ENCODE measurements at regions not wholly inside any gene's neighbourhood (a gene's known extent, or its start where the extent isn't known, plus 50 kb on each side); places are given as distances from the start of the nearest gene placed in this dataset.

DNA sequence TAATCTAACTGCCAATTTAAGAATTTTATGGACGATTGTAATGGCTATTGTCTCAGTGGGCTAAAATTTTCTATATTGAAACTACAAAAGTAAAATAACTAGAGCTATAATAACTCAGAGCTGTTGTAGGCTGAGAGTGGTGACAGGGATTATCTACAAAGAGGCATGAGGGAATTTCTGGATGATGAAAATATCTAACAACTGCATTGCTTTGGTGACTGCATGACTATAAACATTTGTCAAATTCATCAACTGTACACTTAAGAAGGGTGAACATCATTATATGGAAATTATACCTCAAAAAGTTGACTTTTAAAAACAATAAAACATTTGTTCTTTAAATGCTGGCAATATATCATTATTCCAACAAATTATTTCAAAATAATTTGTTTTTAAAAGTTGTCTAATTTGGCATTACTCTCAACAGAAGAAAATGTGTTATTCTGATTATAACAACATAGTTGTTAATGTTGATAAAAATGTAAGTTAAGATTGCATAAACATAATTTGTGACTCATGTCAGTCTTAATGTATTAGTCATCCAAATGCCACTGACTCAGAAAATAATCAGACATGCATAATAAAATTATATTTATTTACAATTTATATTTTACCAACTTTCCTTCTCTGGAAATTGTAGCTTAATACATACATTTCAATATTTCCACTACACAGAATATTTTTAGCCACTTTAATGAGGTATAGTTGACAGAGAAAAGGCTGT, 865.1 kb upstream of the VRK2 start:
- H3K9me3 ChIP-seq (ENCODE audit: low read length) = no peaks in the 10 kb centered on the region
- H3K36me3 ChIP-seq (ENCODE audit: insufficient read depth, low read length) = no peaks in the 10 kb centered on the region
- Mint-ChIP-seq H3K9me3 (peaks cover 7 to 25% (median 12%) of the 10 kb centered on the region in 5 donors), H3K27ac (no peak overlapping the region), H3K27me3 (no peaks in the 10 kb centered on the region), H3K4me1 (no peaks in the 10 kb centered on the region), H3K4me3 (no peak overlapping the region), H3K36me3 (no peaks in the 10 kb centered on the region)
- no peak overlapping the region for H3K27ac ChIP-seq (ENCODE audit: low read depth, low read length)
- no peaks in the 10 kb centered on the region for H3K4me1 ChIP-seq (ENCODE audit: insufficient read depth, low read length)
- ChIA-PET CTCF (no interaction called here), POLR2A (no interaction called here)
- H3K27me3 ChIP-seq (ENCODE audit: insufficient read depth, low read length, poor library complexity, severe bottlenecking) = no peaks in the 10 kb centered on the region
- H3K4me3 ChIP-seq (ENCODE audit: low read length) = no peak overlapping the region
- DNase-seq = no peak

DNA sequence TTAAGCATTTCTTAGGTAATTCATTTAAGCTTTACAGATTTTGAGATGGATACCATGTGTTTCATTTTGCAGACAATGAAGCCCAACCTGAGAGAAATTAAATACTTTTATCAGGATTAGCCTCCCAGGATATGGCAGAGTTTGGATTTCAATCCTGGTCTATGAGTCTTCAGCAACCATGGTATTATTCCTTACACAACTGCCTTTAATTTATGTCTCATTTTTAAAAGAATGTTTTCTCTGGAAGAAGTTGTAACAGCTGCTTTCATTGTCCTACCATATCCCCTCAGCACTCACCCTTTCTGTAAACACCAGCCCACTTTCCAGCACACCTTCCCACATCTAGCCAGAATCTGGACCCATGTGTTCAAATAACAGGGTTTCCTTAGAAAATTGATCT, 863.7 kb upstream of the VRK2 start:
- Mint-ChIP-seq H3K4me3 (no peak overlapping the region), H3K27ac (no peak overlapping the region), H3K36me3 (no peaks in the 10 kb centered on the region), H3K27me3 (no peaks in the 10 kb centered on the region), H3K4me1 (no peaks in the 10 kb centered on the region), H3K9me3 (peaks cover 7 to 21% (median 10%) of the 10 kb centered on the region in 5 donors)
- Histone ChIP-seq H3K27ac (ENCODE audit: low read depth, low read length) (no peak overlapping the region), H3K27me3 (ENCODE audit: insufficient read depth, low read length, poor library complexity, severe bottlenecking) (no peaks in the 10 kb centered on the region), H3K36me3 (ENCODE audit: insufficient read depth, low read length) (no peaks in the 10 kb centered on the region), H3K4me1 (ENCODE audit: insufficient read depth, low read length) (no peaks in the 10 kb centered on the region), H3K4me3 (ENCODE audit: low read length) (no peak overlapping the region), H3K9me3 (ENCODE audit: low read length) (no peaks in the 10 kb centered on the region)
- ChIA-PET CTCF (no interaction called here), POLR2A (no interaction called here)
- DNase-seq = no peak

GRCh38 chr2:57185568-57185967, 861.0 kb upstream of the VRK2 start:
- no peak overlapping the region for H3K27ac Mint-ChIP-seq
- Histone ChIP-seq H3K36me3 (ENCODE audit: insufficient read depth, low read length) (no peaks in the 10 kb centered on the region), H3K9me3 (ENCODE audit: low read length) (no peaks in the 10 kb centered on the region), H3K4me3 (ENCODE audit: low read length) (no peak overlapping the region), H3K27me3 (ENCODE audit: insufficient read depth, low read length, poor library complexity, severe bottlenecking) (no peaks in the 10 kb centered on the region), H3K4me1 (ENCODE audit: insufficient read depth, low read length) (no peaks in the 10 kb centered on the region), H3K27ac (ENCODE audit: low read depth, low read length) (no peak overlapping the region)
- H3K36me3 Mint-ChIP-seq = no peaks in the 10 kb centered on the region
- H3K4me3 Mint-ChIP-seq = no peak overlapping the region
- H3K4me1 Mint-ChIP-seq = no peaks in the 10 kb centered on the region
- H3K27me3 Mint-ChIP-seq = no peaks in the 10 kb centered on the region
- POLR2A ChIA-PET = no interaction called here
- H3K9me3 Mint-ChIP-seq = peaks cover 2 to 23% (median 5%) of the 10 kb centered on the region in 5 donors
- CTCF ChIA-PET = no interaction called here
- no peak for DNase-seq

- Mint-ChIP-seq H3K27me3 (no peaks in the 10 kb centered on the region), H3K27ac (no peak overlapping the region), H3K4me1 (no peaks in the 10 kb centered on the region), H3K9me3 (peaks cover 0 to 27% (median 7%) of the 10 kb centered on the region in 5 donors), H3K4me3 (no peak overlapping the region), H3K36me3 (no peaks in the 10 kb centered on the region)
- ChIA-PET CTCF (no interaction called here), POLR2A (no interaction called here)
- no peaks in the 10 kb centered on the region for H3K9me3 ChIP-seq (ENCODE audit: low read length)
- no peak overlapping the region for H3K27ac ChIP-seq (ENCODE audit: low read depth, low read length)
- no peaks in the 10 kb centered on the region for H3K4me1 ChIP-seq (ENCODE audit: insufficient read depth, low read length)
- H3K4me3 ChIP-seq (ENCODE audit: low read length) = no peak overlapping the region
- H3K27me3 ChIP-seq (ENCODE audit: insufficient read depth, low read length, poor library complexity, severe bottlenecking) = no peaks in the 10 kb centered on the region
- no peaks in the 10 kb centered on the region for H3K36me3 ChIP-seq (ENCODE audit: insufficient read depth, low read length)
- DNase-seq = no peak
Measured at GRCh38 chr2:57190007-57190406, 856.6 kb upstream of the VRK2 start.

- Mint-ChIP-seq H3K4me3 (no peak overlapping the region), H3K27me3 (no peaks in the 10 kb centered on the region), H3K36me3 (no peaks in the 10 kb centered on the region), H3K4me1 (no peaks in the 10 kb centered on the region), H3K27ac (no peak overlapping the region), H3K9me3 (peaks cover 12 to 41% (median 23%) of the 10 kb centered on the region in 5 donors)
- Histone ChIP-seq H3K4me1 (ENCODE audit: insufficient read depth, low read length) (no peaks in the 10 kb centered on the region), H3K27me3 (ENCODE audit: insufficient read depth, low read length, poor library complexity, severe bottlenecking) (no peaks in the 10 kb centered on the region), H3K27ac (ENCODE audit: low read depth, low read length) (no peak overlapping the region), H3K4me3 (ENCODE audit: low read length) (no peak overlapping the region), H3K9me3 (ENCODE audit: low read length) (no peaks in the 10 kb centered on the region), H3K36me3 (ENCODE audit: insufficient read depth, low read length) (no peaks in the 10 kb centered on the region)
- POLR2A ChIA-PET = no interaction called here
- DNase-seq = no peak
- CTCF ChIA-PET = no interaction called here
Measured at GRCh38 chr2:57199663-57200062, 846.9 kb upstream of the VRK2 start.

GRCh38 chr2:57204364-57204763, 842.2 kb upstream of the VRK2 start:
- H3K27ac ChIP-seq (ENCODE audit: low read depth, low read length) = no peak overlapping the region
- no peaks in the 10 kb centered on the region for H3K36me3 Mint-ChIP-seq
- no peaks in the 10 kb centered on the region for H3K27me3 Mint-ChIP-seq
- H3K27ac Mint-ChIP-seq = no peak overlapping the region
- H3K4me1 ChIP-seq (ENCODE audit: insufficient read depth, low read length) = no peaks in the 10 kb centered on the region
- peaks cover 2 to 26% (median 9%) of the 10 kb centered on the region in 5 donors for H3K9me3 Mint-ChIP-seq
- no peaks in the 10 kb centered on the region for H3K27me3 ChIP-seq (ENCODE audit: insufficient read depth, low read length, poor library complexity, severe bottlenecking)
- ChIA-PET POLR2A (no interaction called here), CTCF (no interaction called here)
- H3K9me3 ChIP-seq (ENCODE audit: low read length) = no peaks in the 10 kb centered on the region
- H3K4me1 Mint-ChIP-seq = no peaks in the 10 kb centered on the region
- H3K4me3 ChIP-seq (ENCODE audit: low read length) = no peak overlapping the region
- no peaks in the 10 kb centered on the region for H3K36me3 ChIP-seq (ENCODE audit: insufficient read depth, low read length)
- no peak overlapping the region for H3K4me3 Mint-ChIP-seq
- DNase-seq = no peak

DNA sequence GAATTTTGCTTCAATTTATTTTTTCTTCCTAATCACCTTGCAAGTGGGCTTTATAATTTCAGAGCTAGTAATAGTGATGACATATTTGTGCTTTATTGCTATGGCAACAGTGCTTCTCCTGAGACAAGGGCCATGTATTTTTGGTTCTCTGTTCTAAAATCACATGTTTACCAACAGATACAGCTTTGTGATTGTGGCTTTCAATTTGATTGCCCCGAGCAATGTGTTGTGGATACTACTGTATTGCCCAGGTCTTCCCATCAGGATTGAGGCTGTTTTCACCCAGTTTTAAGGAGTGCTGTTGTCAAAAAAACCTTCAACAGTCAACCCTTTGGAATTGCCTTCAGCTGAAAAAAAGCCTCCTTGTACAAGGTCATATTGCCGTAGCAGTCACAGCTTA, 841.4 kb upstream of the VRK2 start:
- no peaks in the 10 kb centered on the region for H3K27me3 Mint-ChIP-seq
- CTCF ChIA-PET = interaction anchor here (0.7 kb wide), 1 partner anchor 177 kb away, joined by 3 read pairs; no protein-coding TSS in a partner anchor
- no peak overlapping the region for H3K27ac ChIP-seq (ENCODE audit: low read depth, low read length)

DNA sequence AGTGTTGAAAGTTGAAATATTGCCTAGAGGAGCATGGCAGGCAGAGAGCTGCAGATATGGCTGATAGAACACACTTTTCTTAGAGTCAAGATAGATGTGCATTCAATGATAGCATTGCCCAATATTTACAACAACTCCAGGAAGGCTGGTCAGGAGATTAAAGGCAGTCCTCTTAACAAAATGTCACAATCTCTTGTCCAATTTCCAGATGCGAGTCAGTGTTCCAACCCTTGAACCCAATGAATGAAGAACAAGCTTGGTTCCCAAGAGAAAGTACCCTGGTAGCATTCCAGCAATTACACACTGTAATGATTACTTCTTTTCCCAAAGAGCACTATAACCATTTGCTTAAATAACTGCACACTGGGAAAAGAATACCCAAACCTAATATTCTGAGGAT, 839.4 kb upstream of the VRK2 start:
- H3K9me3 Mint-ChIP-seq = peaks cover 2 to 25% (median 9%) of the 10 kb centered on the region in 5 donors
- H3K4me1 ChIP-seq (ENCODE audit: insufficient read depth, low read length) = no peaks in the 10 kb centered on the region
- no peaks in the 10 kb centered on the region for H3K36me3 ChIP-seq (ENCODE audit: insufficient read depth, low read length)
- ChIA-PET POLR2A (no interaction called here), CTCF (no interaction called here)
- no peaks in the 10 kb centered on the region for H3K27me3 Mint-ChIP-seq
- no peaks in the 10 kb centered on the region for H3K9me3 ChIP-seq (ENCODE audit: low read length)
- H3K4me3 Mint-ChIP-seq = no peak overlapping the region
- H3K27me3 ChIP-seq (ENCODE audit: insufficient read depth, low read length, poor library complexity, severe bottlenecking) = no peaks in the 10 kb centered on the region
- DNase-seq = no peak
- H3K27ac ChIP-seq (ENCODE audit: low read depth, low read length) = no peak overlapping the region
- no peaks in the 10 kb centered on the region for H3K4me1 Mint-ChIP-seq
- no peak overlapping the region for H3K4me3 ChIP-seq (ENCODE audit: low read length)
- H3K36me3 Mint-ChIP-seq = no peaks in the 10 kb centered on the region
- H3K27ac Mint-ChIP-seq = no peak overlapping the region

More for the DNA sequence above, 841.4 kb upstream of the VRK2 start:
- H3K36me3 ChIP-seq (ENCODE audit: insufficient read depth, low read length) = no peaks in the 10 kb centered on the region
- Mint-ChIP-seq H3K27ac (no peak overlapping the region), H3K9me3 (peaks cover 2 to 28% (median 7%) of the 10 kb centered on the region in 5 donors), H3K36me3 (no peaks in the 10 kb centered on the region), H3K4me3 (no peak overlapping the region), H3K4me1 (no peaks in the 10 kb centered on the region)
- no peak overlapping the region for H3K4me3 ChIP-seq (ENCODE audit: low read length)
- POLR2A ChIA-PET = no interaction called here
- no peaks in the 10 kb centered on the region for H3K4me1 ChIP-seq (ENCODE audit: insufficient read depth, low read length)
- H3K9me3 ChIP-seq (ENCODE audit: low read length) = no peaks in the 10 kb centered on the region
- no peak for DNase-seq
- no peaks in the 10 kb centered on the region for H3K27me3 ChIP-seq (ENCODE audit: insufficient read depth, low read length, poor library complexity, severe bottlenecking)

All from CD8-positive, alpha-beta memory T cell (primary cell).